ENCODE measurements at regions not wholly inside any gene's neighbourhood (a gene's known extent, or its start where the extent isn't known, plus 50 kb on each side); places are given as distances from the start of the nearest gene placed in this dataset.
"Not testable (repeated sequence)": the region's sequence is repeated elsewhere in the genome, so short reads cannot be mapped to it uniquely, and the experiment has no call there.

DNA sequence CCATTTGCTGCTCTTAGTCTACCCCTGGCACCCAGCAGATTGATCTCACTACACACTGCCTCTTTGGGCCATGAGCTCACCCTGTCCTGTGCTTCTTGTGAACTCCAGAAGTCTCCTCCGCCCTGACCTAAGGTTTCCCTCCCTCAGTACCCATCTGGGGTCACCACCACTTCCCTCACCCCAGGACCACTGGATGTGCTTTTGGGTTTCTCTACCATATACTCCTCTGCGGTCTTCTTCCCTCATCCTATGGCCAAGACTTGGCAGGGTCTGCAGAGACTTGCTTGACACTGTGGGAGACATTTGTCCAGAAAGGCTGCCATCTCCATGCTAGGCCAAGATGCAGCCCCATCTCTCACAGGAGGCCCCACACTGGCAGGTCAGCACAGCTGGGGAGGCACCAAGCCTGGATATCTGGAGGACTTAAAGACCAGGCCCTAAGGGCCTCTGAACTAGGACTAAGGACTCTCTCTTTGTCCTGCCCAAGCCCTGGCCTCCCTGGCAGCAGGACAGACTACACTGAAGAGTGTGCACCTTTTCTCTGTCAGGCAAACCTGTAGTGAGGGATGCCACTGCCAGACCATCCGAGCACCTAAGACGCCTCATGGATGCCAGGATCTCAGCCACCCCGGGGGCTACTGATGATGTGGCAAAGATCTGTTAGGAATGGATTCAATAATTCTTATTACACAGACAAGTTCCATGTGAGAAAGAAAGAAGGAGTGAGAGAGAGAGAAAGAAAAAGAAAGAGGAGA is 134.6 kb downstream of the ZNF467 start:
- no peak for DNase-seq (ENCODE audit: extremely low read depth in 1 of 11, low read depth in 9 of 11, low spot score in 4 of 11)

DNA sequence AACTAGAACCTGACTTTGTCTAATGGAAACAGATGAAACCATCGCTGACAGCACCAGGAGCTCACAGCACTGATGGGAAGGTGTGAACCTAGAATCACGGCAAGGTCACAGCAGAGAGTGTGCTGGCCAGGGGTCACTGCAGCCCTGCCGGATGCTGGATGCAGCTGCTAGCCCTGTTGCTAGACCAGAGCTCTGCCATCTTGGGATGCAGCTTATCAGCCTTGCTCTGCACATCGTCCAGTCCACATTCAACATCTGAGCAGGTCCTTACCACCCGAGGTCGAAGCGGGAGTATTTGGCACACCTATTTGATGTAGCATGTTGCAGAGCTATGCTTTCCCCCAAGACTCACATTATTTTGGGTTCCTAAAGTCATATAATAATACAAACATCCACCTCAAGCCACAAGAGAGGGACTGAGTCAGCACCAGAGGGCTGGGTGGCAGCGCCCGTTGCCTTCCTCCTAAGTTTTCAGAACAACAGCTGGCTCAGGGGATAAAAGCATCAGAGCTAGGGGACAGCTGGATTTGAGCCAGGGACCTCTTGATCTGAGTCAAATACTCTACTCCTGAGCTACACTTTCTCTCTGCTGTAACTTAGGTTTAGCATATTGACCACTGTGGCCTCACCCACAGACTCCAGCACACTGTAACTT is 135.3 kb downstream of the ZNF467 start:
- DNase-seq (ENCODE audit: extremely low read depth in 1 of 11, low read depth in 9 of 11, low spot score in 4 of 11) = no peak

DNA sequence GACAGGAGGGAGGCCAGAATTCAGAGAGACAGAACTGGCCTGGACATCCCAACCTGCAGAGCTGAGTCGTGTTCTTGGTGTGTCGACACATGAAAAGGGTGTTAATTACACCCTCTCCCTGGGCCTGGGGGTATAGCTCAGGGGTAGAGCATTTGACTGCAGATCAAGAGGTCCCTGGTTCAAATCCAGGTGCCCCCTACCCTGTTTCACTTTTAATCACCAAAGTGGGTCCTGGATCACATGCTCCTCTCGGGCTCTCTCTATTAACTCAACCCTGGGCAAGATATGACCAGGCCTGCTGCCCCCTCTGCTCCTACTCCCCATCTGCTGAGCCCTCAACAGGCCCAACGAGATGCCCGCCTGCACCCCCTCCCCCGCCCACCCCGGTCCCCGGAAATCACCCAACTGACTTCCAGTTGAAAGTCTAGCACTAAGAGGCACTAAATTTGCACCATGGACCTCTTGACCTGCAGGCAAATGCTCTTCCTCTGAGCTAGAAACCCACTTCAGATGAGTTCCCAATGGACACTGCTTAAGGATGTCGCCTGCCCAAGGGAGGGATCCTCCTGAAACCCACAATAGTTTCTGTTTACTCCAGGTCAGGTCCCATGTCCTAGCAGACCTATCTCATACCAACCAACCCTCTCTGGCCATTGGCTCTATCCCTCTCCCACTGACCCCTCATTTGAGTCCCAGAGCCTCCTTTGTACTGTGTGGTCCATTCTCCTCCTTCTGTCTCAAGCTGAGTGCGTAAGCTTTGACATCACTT is 137.6 kb downstream of the ZNF467 start:
- no peak for DNase-seq (ENCODE audit: extremely low read depth in 1 of 11, low read depth in 9 of 11, low spot score in 4 of 11)

DNA sequence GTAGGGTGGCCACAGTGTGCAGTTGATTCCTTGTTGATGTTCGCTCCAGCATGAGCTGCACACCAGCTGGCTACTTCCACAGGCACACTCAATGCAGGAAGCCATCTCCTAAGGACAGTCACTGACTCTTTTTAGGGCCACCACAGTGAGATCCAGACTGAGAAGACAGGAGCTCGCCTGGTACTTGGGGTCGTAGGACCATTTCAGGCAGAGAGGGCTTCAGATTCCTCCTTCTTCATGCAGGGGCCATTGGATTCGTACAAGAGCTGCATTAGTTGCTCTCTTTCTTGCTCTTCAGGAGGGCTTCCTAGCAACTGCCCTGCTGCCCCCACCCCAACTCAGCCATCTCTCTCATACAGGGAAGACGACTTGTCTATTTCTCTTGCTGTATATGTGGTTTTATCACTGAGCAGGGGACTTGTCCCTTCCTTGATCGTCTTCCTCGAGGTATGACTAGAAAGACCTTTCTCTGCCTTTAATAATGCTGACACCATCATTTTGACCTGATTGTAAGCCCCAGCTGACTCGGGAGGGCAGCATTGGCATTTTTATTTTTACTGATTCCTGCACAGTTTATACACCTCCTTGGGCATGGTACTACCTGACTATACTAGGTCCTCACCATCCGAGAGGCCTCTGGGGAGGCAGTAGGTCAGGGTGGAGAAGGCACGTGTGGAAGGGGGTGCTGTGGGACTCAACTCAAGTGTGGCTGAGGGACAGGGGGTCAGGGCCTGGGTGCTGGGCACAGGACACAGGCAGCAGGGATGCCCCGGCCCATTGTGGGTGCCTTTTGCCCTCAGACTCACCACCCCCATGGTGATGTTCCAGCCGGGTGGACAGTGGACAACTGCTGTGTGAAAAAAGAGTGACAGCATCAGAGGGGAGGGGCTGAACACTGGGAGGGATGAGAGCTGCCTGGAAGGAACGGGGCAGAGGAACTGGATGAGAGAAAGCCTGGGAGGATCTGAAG is 136.7 kb upstream of the ZNF746 start:
- DNase-seq (ENCODE audit: extremely low read depth in 1 of 11, low read depth in 9 of 11, low spot score in 4 of 11) = no peak

DNA sequence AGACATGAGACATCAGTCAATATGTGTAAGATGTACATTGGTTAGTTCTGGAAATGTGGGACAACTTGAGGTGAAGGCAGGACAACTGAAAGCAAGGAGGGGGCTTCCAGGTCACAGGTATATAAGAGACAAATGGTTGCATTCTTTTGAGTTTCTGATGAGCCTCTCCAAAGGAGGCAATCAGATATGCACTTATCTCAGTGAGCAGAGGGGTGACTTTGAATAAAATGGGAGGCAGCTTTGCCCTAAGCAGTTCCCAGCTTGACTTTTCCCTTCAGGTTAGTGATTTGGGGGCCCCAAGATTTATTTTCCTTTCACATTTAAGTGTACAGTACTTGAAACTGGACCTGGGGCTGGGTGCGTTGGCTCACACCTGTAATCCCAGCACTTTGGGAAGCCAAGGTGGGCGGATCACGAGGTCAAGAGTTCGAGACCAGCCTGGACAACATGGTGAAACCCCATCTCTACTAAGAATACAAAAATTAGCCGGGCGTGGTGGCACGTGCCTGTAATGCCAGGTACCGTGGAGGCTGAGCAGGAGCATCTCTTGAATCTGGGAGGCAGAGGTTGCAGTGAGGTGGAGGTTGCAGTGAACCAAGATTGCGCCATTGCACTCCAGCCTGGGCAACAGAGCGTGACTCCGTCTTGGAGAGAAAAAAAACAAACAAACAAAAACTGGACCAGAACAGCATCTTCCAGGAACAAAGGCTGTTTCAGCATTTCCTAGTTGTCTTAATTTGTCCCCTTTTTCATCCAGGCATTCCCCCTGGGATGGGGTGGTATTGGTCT is 130.9 kb upstream of the ZNF746 start:
- not testable (repeated sequence) for DNase-seq (ENCODE audit: extremely low read depth in 1 of 11, low read depth in 9 of 11, low spot score in 4 of 11)

DNA sequence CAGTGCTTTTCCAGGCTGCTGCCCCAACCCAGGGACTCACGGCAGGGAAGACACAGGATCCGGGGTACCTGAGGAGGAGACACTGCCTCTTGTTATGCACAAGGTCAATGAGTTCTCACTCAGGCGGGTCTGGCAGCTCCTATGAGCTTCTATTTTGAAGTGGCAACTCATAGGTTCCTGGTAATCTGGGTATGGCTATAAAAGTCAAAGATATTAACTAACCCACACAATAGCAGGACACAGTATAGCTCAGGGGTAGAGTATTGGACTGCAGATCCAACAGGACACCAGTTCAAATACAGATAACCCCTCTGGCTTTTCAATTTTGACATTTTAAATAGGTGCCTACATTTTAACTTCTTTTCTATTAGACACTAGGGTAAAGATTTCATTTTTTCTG is 130.3 kb upstream of the ZNF746 start:
- DNase-seq (ENCODE audit: extremely low read depth in 1 of 11, low read depth in 9 of 11, low spot score in 4 of 11) = no peak

DNA sequence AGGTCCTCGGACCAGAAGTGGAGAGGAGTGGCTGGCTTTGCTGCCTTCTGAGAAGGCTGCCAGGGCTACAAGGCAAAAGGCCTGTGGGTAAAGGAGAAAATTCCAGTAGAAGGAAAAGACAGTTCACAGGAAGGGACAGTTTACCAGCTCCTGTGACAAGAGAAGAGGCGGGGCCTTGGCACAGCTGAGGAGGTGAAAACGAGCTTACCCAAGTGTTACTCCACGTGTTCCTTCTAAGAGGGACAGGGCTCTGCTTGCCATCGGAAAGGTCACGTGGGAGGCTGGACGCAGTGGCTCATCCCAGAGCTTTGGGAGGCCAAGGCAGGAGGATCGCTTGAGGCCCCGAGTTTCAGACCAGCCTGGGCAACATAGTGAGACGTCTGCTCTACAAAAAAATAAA is 129.4 kb upstream of the ZNF746 start:
- no peak for DNase-seq (ENCODE audit: extremely low read depth in 1 of 11, low read depth in 9 of 11, low spot score in 4 of 11)

DNA sequence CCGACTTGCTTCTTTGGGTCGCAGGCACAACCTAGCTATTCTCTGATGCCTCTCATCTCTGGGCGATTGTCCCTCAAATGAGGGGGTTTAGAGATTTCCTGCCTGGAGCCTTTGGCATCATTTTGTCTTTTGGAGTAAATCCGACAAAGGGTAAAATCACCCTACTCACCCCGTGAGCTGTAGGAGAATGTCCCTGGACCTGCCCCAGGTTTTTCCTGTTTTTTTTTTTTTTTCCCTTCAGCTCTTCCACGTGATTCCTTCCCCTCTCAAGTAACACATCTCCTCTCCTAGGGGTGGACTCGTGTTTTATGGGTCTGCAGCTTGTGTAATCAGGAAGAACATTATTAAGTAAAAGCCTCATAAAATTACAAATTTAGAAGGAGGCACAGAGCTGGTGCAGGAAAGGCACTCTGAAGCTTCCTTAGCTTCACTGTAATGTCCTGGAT is 128.4 kb upstream of the ZNF746 start:
- peak in 8 of 11 donors; percentile 13 to 32 (median 22) for DNase-seq (ENCODE audit: extremely low read depth in 1 of 11, low read depth in 9 of 11, low spot score in 4 of 11)

DNA sequence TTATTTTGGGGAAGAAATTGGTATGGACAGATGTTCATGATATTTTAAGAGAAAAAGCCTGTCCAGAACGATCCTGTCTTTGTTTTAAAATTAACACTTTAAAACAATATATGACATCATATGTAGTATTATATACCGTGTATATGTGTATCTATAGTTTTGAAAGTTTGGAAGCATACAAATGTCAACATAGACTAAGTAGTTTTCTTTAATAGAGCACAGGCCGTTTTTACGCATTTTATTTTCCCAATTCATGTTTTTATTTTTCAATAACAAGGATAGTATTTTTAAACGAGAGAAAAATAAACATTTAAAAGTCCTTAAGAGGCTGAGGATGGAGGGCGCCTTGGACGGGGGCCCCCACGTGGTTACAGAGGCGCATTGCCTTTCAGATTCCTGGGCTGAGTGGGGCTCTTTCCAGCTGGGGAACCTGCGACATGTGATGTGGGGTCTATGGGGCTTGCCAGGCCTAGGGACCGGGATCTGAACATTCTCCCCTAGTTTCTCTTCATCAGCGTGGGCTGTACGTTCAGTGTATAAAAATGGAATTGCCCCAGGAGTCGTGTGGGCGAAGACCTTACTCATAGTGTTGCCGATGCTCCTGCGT is 127.8 kb upstream of the ZNF746 start:
- DNase-seq (ENCODE audit: extremely low read depth in 1 of 11, low read depth in 9 of 11, low spot score in 4 of 11) = peak in 10 of 11 donors; percentile 36 to 61 (median 50)

DNA sequence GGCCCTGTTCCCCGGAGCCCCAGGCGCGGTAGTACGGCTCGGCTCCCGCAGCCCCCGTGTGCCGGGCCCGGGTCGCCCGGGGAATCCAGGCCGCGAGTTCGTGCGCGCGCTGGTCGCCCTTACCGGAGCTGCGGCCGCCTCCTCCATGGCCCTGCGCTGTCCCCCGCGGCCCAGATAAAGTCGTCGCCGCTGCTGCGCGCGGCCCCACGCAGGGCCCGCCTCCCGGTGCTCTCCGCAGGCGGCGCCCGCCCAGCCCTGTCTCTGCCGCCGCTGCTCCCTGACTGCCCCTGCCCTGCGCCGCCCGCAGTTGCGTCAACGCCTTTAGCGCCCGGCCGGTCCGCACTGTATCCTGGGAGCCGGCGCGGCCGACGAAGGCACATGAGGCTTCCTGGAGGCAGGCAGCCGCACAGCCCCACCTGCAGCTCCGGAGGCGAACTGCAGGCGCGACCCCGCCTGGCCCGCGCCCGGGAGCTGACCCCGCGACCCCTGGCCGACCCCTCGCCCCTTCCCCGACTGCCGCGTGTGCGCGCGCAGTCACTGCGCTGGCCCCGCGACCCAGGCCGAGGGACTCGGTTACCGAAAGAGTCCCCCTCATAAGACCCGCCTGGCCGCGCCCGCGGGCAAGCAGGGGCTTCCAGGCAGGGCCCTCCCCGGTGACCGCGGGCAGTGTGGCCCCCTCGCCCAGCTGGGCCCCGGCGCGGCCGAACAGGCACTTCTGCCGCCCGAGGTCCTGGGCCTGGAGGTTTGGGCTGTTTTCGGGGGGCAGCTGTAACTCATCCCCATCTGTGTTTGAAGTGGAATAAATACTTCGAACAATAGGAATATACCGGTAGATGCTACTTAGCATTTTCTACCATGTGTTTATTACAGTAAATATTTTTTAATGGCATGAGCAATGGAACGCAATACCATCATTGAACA is 127.1 kb upstream of the ZNF746 start:
- peak; percentile 61 to 86 (median 79) for DNase-seq (ENCODE audit: extremely low read depth in 1 of 11, low read depth in 9 of 11, low spot score in 4 of 11)

DNA sequence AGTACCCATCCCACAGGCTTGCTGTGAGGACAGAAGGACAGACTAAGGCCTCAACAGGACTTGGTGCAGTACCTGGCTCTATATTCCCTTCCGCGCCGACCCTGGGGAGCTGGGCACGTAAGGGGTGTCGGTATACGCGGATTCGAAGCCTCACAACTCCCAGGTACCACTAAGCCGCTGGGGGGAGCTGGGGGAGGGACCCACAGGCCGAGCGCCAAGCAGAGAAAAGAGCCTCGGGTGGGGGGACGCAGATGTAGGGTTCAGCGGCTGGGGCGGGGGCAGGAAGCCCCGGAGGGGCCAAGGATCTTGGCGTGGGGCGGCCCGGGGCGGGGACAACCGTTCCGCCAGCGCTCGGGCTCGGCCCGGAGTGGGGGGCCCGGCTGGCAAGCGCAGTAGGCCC is 126.4 kb upstream of the ZNF746 start:
- DNase-seq (ENCODE audit: extremely low read depth in 1 of 11, low read depth in 9 of 11, low spot score in 4 of 11) = peak in 7 of 11 donors; percentile 12 to 23 (median 18)

DNA sequence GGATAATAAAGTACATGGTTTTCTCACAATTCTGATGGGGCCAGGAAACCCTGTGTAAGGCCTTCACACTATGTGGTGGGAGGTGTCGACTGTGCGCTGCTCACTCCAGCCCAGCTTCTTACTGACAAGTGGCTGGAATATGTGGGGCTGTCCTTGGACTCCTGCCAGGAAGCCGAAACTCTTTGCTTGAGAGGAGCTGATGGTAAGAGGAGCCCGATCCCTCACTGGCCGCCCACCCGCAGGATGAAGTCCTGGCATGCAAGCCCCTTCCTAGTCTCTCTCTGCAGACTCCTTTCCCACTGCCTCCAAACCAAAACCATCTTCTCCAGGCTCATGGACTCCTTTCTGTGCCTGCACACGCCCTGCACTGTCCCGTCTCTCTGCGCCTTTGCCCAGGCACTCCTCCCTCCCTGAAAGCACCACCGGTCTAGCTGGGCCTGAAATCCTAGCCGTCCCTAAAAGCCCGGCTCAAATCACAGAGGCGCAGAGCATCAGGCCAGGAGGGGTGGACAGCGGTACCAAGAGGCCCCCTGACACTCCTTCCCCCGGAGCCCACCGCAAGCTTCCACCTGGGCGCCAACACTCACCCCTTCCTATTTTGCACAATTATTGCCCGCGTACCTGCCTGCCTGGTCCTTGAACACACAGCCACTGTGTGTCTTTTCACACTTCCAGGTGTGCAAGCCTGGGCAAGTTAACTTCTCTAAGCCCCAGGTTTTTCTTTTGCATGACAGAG is 125.8 kb upstream of the ZNF746 start:
- DNase-seq (ENCODE audit: extremely low read depth in 1 of 11, low read depth in 9 of 11, low spot score in 4 of 11) = peak; percentile 21 to 65 (median 52)

DNA sequence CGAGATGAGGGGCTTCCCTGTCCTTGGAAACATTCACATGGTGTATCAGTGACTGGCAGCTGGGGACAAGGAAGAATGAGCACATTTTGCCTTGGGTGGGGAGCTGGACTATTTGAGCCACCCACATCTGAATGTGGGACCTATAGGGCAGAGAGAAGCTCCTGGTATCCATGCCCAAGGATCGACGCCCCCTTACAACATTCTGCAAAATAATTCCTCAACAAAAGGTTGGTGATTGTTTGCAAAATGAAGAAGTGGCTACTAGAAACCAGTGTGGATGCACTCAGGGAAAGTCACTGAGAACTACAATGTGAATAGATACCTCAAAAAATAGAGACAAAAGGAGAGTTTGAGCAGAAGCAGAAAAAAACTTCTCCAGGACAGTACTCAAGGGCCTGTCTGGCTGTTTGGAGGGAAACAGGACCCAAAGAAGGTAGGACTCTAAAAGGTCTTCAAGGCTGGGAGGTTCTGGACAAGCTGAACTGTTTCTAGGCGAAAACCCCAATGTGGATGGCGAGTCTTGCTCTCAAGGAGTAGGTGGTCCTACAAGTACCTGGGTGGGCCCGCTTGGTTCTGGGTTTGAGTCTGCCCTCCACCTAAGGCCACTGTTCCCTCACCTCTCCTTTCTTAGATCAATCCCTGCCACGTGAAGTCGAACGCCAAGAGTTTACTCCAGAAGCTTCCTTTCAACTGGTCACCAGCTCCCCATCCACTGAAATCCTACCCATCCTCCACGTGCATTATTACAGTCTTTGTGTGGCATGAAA is 125.0 kb upstream of the ZNF746 start:
- no peak for DNase-seq (ENCODE audit: extremely low read depth in 1 of 11, low read depth in 9 of 11, low spot score in 4 of 11)

DNA sequence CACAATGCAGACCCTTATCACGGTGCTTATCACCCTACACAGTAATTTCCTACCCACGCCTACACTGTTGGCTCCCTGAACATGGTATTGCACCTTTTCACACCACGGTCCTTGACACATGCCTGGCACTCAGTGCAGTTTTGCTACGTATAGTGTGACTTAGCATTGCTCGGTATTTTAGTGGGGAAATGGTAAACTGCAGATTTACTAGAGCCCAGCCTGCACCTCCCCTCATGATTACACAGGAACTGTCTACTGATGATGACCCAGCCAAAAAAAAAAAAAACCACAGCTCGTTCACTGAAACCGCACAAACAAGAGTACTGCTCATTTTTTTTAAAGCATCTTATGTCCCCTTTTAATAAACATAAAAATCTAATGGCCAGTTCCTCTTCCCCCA is 124.2 kb upstream of the ZNF746 start:
- DNase-seq (ENCODE audit: extremely low read depth in 1 of 11, low read depth in 9 of 11, low spot score in 4 of 11) = no peak

DNA sequence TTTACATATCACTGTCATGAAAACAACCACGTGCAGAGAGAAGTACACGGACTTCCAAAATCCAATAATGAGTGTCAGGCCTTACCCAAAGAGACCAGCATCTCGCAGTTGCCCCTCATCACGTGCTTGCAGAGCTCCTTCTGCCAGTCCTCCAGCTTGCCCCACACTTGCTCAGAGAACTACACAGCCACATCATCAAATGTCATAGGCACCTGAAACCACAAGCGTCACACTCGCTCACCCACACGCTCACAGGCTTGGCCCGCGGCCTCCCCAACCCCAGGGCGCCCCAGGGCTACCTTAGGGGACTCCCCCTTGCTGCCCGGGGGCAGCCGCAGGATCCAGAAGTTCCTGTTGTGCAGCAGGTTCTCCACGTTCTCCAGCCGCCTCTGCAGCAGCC is 123.4 kb upstream of the ZNF746 start:
- DNase-seq (ENCODE audit: extremely low read depth in 1 of 11, low read depth in 9 of 11, low spot score in 4 of 11) = no peak

All from renal cortex interstitium (tissue), 11 donors.